Hepatocyte (in vitro differentiated cells): ENCODE measurements at regions not wholly inside any gene's neighbourhood (a gene's known extent, or its start where the extent isn't known, plus 50 kb on each side); places are given as distances from the start of the nearest gene placed in this dataset.

Experiments
- EZH2 ChIP-seq: fragments of 200-600 bp; sonication (generic); IDR thresholded peaks from 2 replicates; pipeline ENCODE4 v1.6.1; 2016; ENCODE audit warnings: antibody characterized with exemption, mild to moderate bottlenecking, borderline replicate concordance
- TF ChIP-seq, protein P1 (sequence below): fragments of 200-600 bp; sonication (generic); IDR thresholded peaks from 2 replicates; pipeline ENCODE4 v1.5.1; 2016; ENCODE audit warnings: antibody characterized with exemption, mild to moderate bottlenecking; ENCODE audit not compliant: poor library complexity

DNA sequence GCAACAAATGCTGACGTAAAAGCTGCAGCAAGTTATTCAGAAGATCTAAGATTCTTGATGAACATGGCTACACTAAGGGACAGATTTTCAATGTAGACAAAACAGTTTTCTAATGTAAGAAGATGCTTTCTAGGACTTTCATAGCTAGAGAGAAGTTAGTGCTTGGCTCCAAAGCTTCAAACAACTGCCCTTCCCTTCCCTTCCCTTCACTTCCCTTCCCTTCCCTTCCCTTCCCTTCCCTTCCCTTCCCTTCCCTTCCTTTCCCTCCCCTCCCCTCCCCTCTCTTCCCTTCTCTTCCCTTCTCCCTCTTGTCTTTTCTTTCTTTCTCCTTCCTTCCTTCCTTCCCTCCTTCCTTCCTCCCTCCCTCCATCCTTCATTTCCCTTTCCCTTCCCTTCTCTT, 365.3 kb upstream of the ADGRL4 start:
- TF ChIP-seq, protein P1, sequence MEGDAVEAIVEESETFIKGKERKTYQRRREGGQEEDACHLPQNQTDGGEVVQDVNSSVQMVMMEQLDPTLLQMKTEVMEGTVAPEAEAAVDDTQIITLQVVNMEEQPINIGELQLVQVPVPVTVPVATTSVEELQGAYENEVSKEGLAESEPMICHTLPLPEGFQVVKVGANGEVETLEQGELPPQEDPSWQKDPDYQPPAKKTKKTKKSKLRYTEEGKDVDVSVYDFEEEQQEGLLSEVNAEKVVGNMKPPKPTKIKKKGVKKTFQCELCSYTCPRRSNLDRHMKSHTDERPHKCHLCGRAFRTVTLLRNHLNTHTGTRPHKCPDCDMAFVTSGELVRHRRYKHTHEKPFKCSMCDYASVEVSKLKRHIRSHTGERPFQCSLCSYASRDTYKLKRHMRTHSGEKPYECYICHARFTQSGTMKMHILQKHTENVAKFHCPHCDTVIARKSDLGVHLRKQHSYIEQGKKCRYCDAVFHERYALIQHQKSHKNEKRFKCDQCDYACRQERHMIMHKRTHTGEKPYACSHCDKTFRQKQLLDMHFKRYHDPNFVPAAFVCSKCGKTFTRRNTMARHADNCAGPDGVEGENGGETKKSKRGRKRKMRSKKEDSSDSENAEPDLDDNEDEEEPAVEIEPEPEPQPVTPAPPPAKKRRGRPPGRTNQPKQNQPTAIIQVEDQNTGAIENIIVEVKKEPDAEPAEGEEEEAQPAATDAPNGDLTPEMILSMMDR, result no peak
- TF ChIP-seq EZH2, result no peak
